ENCODE measurements at regions not wholly inside any gene's neighbourhood (a gene's known extent, or its start where the extent isn't known, plus 50 kb on each side); places are given as distances from the start of the nearest gene placed in this dataset.

DNA sequence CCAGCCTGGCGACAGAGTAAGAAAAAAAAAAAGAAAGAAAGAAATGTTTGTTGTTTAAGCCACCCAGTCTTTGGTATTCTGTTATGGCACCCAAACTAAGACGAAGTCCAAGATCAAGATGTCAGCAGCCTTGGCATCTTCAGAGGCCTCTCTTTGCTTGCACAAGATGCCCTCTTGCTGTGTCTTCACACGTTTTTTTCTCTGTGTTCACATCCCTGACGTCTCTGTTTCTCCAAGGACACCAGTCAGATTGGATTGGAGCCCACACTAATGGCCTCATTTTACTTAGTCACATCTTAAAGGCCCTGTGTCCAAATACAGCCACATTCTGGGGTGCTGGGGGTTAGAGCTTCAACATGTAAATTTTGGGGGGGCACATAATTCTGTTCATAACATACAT lies 380.9 kb downstream of the GJA1 start:
- TF ChIP-seq, protein P1, sequence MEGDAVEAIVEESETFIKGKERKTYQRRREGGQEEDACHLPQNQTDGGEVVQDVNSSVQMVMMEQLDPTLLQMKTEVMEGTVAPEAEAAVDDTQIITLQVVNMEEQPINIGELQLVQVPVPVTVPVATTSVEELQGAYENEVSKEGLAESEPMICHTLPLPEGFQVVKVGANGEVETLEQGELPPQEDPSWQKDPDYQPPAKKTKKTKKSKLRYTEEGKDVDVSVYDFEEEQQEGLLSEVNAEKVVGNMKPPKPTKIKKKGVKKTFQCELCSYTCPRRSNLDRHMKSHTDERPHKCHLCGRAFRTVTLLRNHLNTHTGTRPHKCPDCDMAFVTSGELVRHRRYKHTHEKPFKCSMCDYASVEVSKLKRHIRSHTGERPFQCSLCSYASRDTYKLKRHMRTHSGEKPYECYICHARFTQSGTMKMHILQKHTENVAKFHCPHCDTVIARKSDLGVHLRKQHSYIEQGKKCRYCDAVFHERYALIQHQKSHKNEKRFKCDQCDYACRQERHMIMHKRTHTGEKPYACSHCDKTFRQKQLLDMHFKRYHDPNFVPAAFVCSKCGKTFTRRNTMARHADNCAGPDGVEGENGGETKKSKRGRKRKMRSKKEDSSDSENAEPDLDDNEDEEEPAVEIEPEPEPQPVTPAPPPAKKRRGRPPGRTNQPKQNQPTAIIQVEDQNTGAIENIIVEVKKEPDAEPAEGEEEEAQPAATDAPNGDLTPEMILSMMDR (conservative IDR thresholded peaks at IDR 0.05; ENCODE audit: low read depth, low read length) = no peak
- no peak for TF ChIP-seq EZH2 (IDR thresholded peaks at IDR 0.05; ENCODE audit: low read length, unreplicated experiment)
- TF ChIP-seq EZH2phosphoT487 (IDR thresholded peaks at IDR 0.05; ENCODE audit: borderline replicate concordance, low read length) = no peak
- intact Hi-C loops (cut with micrococcal nuclease) = no loop called here
- Histone ChIP-seq H3K4me2 (ENCODE audit: low read length) (no peak overlapping the region), H3K27ac (ENCODE audit: low read length) (no peak overlapping the region), H3K9me3 (ENCODE audit: low read length) (peaks cover 12% of the 10 kb centered on the region; the same call in 1 of the 2 replicates), H3K9ac (ENCODE audit: low read length) (no peak overlapping the region), H4K20me1 (ENCODE audit: low read length) (no peaks in the 10 kb centered on the region), H3K4me3 (ENCODE audit: low read length) (no peak overlapping the region), H3K4me1 (ENCODE audit: insufficient read depth, low read length) (no peaks in the 10 kb centered on the region), H3K36me3 (ENCODE audit: low read depth, low read length) (no peaks in the 10 kb centered on the region), H2AFZ (ENCODE audit: low read length) (no peak overlapping the region), H3F3A (ENCODE audit: low read length, unreplicated experiment) (no peaks in the 10 kb centered on the region), H3K9me2 (replicated peaks; ENCODE audit: low read length) (no peaks in the 10 kb centered on the region), H3K79me2 (ENCODE audit: low read length) (no peaks in the 10 kb centered on the region), H3K27me3 (ENCODE audit: low read length) (no peaks in the 10 kb centered on the region)
- no TSS peak for BruUV-seq (replicated peaks)
- CTCF ChIA-PET = no interaction called here
- DNase-seq (no peak), ATAC-seq (no peak)
- POLR2A ChIA-PET (ENCODE audit: unreplicated experiment) = no interaction called here

- H2AFZ ChIP-seq (ENCODE audit: low read length) = no peak overlapping the region
- BruUV-seq (replicated peaks) = no TSS peak
- no peaks in the 10 kb centered on the region for H4K20me1 ChIP-seq (ENCODE audit: low read length)
- H3K9ac ChIP-seq (ENCODE audit: low read length) = no peak overlapping the region
- ATAC-seq (no peak), DNase-seq (no peak)
- H3K9me3 ChIP-seq (ENCODE audit: low read length) = peaks cover 12% of the 10 kb centered on the region; the same call in 1 of the 2 replicates
- H3K4me1 ChIP-seq (ENCODE audit: insufficient read depth, low read length) = no peaks in the 10 kb centered on the region
- ChIA-PET POLR2A (ENCODE audit: unreplicated experiment) (no interaction called here), CTCF (no interaction called here)
- H3K36me3 ChIP-seq (ENCODE audit: low read depth, low read length) = no peaks in the 10 kb centered on the region
- no peaks in the 10 kb centered on the region for H3F3A ChIP-seq (ENCODE audit: low read length, unreplicated experiment)
- intact Hi-C loops (cut with micrococcal nuclease) = no loop called here
- no peak overlapping the region for H3K4me2 ChIP-seq (ENCODE audit: low read length)
- H3K4me3 ChIP-seq (ENCODE audit: low read length) = no peak overlapping the region
- no peaks in the 10 kb centered on the region for H3K9me2 ChIP-seq (replicated peaks; ENCODE audit: low read length)
- no peaks in the 10 kb centered on the region for H3K27me3 ChIP-seq (ENCODE audit: low read length)
- H3K27ac ChIP-seq (ENCODE audit: low read length) = no peak overlapping the region
- TF ChIP-seq EZH2 (IDR thresholded peaks at IDR 0.05; ENCODE audit: low read length, unreplicated experiment) = no peak
- no peak for TF ChIP-seq EZH2phosphoT487 (IDR thresholded peaks at IDR 0.05; ENCODE audit: borderline replicate concordance, low read length)
- TF ChIP-seq, protein P1 (conservative IDR thresholded peaks at IDR 0.05; ENCODE audit: low read depth, low read length) = no peak
- H3K79me2 ChIP-seq (ENCODE audit: low read length) = no peaks in the 10 kb centered on the region
Observed at GRCh38 chr6:121816906-121817540, 381.6 kb downstream of the GJA1 start.

- Histone ChIP-seq H3K27me3 (ENCODE audit: low read length) (no peaks in the 10 kb centered on the region), H3K4me2 (ENCODE audit: low read length) (no peak overlapping the region), H3K9me3 (ENCODE audit: low read length) (peaks cover 12% of the 10 kb centered on the region; the same call in 1 of the 2 replicates), H3K4me3 (ENCODE audit: low read length) (no peak overlapping the region), H2AFZ (ENCODE audit: low read length) (no peak overlapping the region), H3K27ac (ENCODE audit: low read length) (no peak overlapping the region), H3K9me2 (replicated peaks; ENCODE audit: low read length) (no peaks in the 10 kb centered on the region), H3K4me1 (ENCODE audit: insufficient read depth, low read length) (peaks cover 17% of the 10 kb centered on the region), H3K9ac (ENCODE audit: low read length) (no peak overlapping the region), H4K20me1 (ENCODE audit: low read length) (no peaks in the 10 kb centered on the region), H3F3A (ENCODE audit: low read length, unreplicated experiment) (no peaks in the 10 kb centered on the region), H3K36me3 (ENCODE audit: low read depth, low read length) (no peaks in the 10 kb centered on the region), H3K79me2 (ENCODE audit: low read length) (no peaks in the 10 kb centered on the region)
- no peak for ATAC-seq
- no TSS peak for BruUV-seq (replicated peaks)
- no peak for DNase-seq
- POLR2A ChIA-PET (ENCODE audit: unreplicated experiment) = interaction anchor here (0.6 kb wide), 1 partner anchor 319 kb away, joined by 3 read pairs; no protein-coding TSS in a partner anchor
- intact Hi-C loops (cut with micrococcal nuclease) = no loop called here
- CTCF ChIA-PET = no interaction called here
- no peak for TF ChIP-seq EZH2 (IDR thresholded peaks at IDR 0.05; ENCODE audit: low read length, unreplicated experiment)
- no peak for TF ChIP-seq EZH2phosphoT487 (IDR thresholded peaks at IDR 0.05; ENCODE audit: borderline replicate concordance, low read length)
- TF ChIP-seq, protein P1 (conservative IDR thresholded peaks at IDR 0.05; ENCODE audit: low read depth, low read length) = no peak
Observed at GRCh38 chr6:121823437-121823851, 388.0 kb downstream of the GJA1 start.

All from PC-3 (cell line).